Large intestine (tissue), 3 donors: ENCODE measurements at regions not wholly inside any gene's neighbourhood (a gene's known extent, or its start where the extent isn't known, plus 50 kb on each side); places are given as distances from the start of the nearest gene placed in this dataset.

ENCODE experiments used
- DNase-seq, 2 donors: peaks; one replicate each; pipeline versions ENCODE4 v3.0.0 to v3.0.0-alpha.2; 2013
- H3K27ac ChIP-seq: one replicate; pipeline ENCODE4 v1.5.1; 2013; ENCODE audit warnings: low read length
- H3K27me3 ChIP-seq: 2 replicates; pipeline ENCODE4 v1.6.1; 2013; ENCODE audit warnings: low read length; ENCODE audit not compliant: control insufficient read depth, insufficient read depth
- H3K36me3 ChIP-seq: 2 replicates; pipeline ENCODE4 v1.6.1; 2013; ENCODE audit warnings: low read length; ENCODE audit not compliant: control insufficient read depth, insufficient read depth
- H3K4me1 ChIP-seq: one replicate; pipeline ENCODE4 v1.6.1; 2013; ENCODE audit warnings: low read length; ENCODE audit not compliant: control insufficient read depth, insufficient read depth
- H3K4me3 ChIP-seq: one replicate; pipeline ENCODE4 v1.5.1; 2013; ENCODE audit warnings: low read length
- H3K9me3 ChIP-seq: one replicate; pipeline ENCODE4 v1.6.1; 2013; ENCODE audit warnings: mild to moderate bottlenecking, low read depth, low read length, moderate library complexity; ENCODE audit not compliant: control insufficient read depth
- WGBS: methylation state at CpG from one replicate; pipeline ENCODE4 v1.1.5; 2013; ENCODE audit warnings: low lambda C conversion rate; ENCODE audit not compliant: insufficient coverage; 5-methylcytosine and 5-hydroxymethylcytosine counted together

DNA sequence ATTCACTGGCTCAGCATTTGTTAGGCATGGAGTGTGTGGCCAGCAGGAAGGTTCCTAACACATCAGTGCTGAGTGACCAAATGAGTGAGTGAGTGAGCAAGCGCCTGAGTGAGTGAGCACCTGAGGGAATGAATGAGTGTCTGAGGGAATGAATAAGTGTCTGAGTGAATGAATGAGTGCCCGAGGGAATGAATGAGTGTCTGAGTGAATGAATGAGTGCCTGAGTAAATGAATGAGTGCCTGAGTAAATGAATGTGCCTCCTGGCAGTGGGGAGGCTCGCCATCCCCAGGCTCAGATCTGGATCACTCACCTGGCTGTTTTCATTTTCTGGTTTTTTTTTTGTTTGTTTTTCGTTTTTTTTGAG lies 52.1 kb upstream of the TCF20 start:
- no peak for DNase-seq
- WGBS, result no CpG with 5 or more reads among the region's 4 CpGs
- Histone ChIP-seq H3K36me3 (no peaks in the 10 kb centered on the region), H3K4me3 (no peak overlapping the region), H3K27me3 (no peaks in the 10 kb centered on the region), H3K9me3 (no peaks in the 10 kb centered on the region), H3K4me1 (peaks cover 37% of the 10 kb centered on the region), H3K27ac (no peak overlapping the region)

DNA sequence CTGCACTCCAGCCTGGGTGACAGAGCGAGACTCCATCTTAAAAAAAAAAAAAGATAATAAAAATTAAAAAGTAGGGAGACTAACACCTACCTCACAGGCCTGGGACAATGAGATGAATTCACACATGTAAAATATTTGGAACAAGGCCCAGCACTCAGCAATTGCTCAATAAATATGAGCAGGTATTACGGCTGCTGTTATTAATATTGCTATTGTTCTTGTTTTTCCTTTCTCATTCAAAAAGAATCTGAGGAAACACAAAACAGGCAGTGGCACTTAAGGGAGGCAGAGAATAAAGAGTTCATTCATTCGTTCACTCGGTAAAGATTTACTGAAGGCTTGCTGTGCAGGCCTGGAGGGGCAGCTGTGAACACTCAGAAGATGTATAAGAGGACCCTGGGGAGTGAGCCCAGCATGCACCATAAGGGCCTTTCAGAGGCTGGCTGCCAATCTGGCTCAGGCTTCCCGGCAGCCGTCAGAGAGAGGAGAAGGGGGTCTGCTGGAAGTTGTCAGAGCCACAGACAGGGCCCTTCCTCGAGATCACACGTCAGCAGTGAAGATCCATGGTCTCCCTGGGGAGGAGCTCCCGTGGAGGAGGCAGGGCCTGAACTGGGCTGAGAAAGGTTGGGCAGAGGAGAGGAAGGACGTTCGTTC lies 51.6 kb upstream of the TCF20 start:
- Histone ChIP-seq H3K4me3 (no peak overlapping the region), H3K36me3 (no peaks in the 10 kb centered on the region), H3K27me3 (no peaks in the 10 kb centered on the region), H3K27ac (peak overlapping the region; percentile 25), H3K9me3 (no peaks in the 10 kb centered on the region), H3K4me1 (peaks cover 41% of the 10 kb centered on the region)
- WGBS, result 100% methylated on average over 1 of the region's 11 CpGs
- DNase-seq, result peak; percentile 48 to 60

DNA sequence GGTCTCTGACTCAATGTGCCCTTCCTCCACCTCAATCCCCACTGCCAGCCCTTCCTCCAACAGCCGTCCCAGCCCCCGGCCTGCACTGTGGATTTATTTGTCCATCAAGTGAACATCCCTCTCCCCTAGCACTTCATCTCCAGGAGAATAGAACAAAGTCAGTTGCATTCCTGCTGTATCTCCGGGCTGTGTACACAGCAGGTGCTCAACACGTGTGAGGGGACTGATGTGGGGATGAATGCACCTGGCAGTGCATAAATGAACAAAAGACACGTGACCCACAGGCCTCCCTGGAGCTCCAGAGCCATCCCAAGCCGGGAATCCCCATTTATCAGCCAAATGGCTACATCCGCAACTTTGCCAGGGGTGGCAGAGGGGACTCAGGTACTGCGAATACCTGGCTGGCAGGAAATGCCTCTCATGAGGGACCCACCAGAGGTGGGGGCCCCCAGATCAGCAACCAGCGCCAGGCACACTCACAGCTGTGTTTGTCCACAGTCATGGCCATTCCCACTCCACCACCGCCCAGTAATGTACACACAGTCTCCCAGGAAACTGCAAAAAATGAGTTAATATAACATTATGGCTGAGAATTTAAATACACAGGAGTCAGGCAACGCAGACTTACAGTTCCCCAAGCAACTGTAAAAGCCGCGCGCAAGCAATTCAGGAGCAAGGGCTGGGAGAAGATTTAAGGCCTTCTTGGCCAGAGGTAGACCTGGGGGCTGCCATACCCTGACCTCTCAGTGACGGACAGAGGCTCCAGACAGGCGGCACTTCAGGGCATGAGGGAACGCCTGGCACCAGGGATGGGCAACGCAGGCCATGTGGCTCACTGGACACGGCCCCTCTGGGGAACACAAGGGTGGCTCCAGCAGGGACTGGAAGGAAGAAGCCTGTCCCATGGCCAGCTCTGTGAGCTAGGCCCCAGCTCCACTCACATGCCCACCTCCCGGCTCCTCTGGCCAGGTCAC lies 50.3 kb upstream of the TCF20 start:
- Histone ChIP-seq H3K27ac (peak overlapping the region; percentile 40), H3K36me3 (no peaks in the 10 kb centered on the region), H3K27me3 (no peaks in the 10 kb centered on the region), H3K4me1 (peaks cover 49% of the 10 kb centered on the region), H3K9me3 (no peaks in the 10 kb centered on the region), H3K4me3 (no peak overlapping the region)
- peak in 1 of 2 donors; percentile 61 for DNase-seq
- whole genome bisulfite sequencing, result no CpG with 5 or more reads among the region's 20 CpGs
